GM21381 (cell line): ENCODE measurements at regions not wholly inside any gene's neighbourhood (a gene's known extent, or its start where the extent isn't known, plus 50 kb on each side); places are given as distances from the start of the nearest gene placed in this dataset.
"Not testable (repeated sequence)": the region's sequence is repeated elsewhere in the genome, so short reads cannot be mapped to it uniquely, and the experiment has no call there.

Source experiments
- ATAC-seq: cut with Tn5 transposase; IDR thresholded peaks from one replicate; pipeline ENCODE4 v1.9.1; 2021; ENCODE audit warnings: mild to moderate bottlenecking, moderate library complexity; ENCODE audit not compliant: unreplicated experiment

- no peak for ATAC-seq
Measured at GRCh38 chrX:148080593-148080992, 99.5 kb downstream of the FMR1NB start.

DNA sequence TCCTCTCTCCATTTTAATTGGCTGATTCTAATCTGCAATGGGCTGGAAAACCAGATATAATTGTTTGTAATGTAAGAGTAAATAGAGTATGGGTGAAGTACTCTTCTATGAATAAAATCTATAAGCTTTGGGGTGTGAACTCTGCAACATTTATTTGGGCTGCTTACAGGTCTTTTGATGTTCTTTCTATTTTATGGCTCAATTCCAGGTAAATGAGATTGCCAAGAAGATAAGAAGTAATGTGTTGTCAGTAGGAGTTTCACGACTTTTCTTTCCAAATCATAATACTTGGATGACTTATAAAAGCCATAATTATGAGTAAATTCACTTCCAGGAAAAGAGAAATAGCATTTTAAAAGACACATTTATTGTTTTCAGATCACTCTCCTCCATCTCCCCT lies 103.5 kb downstream of the FMR1NB start:
- no peak for ATAC-seq

- ATAC-seq, result no peak
Measured at GRCh38 chrX:148120151-148120550, 139.0 kb downstream of the FMR1NB start.

- ATAC-seq, result no peak
Measured at GRCh38 chrX:148120999-148121623, 140.0 kb downstream of the FMR1NB start.

DNA sequence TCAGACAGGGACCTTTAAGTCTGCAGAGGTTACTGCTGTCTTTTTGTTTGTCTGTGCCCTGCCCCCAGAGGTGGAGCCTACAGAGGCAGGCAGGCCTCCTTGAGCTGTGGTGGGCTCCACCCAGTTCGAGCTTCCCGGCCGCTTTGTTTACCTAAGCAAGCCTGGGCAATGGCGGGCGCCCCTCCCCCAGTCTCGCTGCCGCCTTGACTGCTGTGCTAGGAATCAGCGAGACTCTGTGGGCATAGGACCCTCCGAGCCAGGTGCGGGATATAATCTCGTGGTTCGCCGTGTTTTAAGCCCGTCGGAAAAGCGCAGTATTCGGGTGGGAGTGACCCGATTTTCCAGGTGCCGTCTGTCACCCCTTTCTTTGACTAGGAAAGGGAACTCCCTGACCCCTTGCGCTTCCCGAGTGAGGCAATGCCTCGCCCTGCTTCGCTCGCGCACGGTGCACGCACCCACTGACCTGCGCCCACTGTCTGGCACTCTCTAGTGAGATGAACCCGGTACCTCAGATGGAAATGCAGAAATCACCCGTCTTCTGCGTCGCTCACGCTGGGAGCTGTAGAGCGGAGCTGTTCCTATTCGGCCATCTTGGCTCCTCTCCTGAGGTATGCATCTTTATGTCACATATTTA lies 147.9 kb downstream of the FMR1NB start:
- ATAC-seq, result not testable (repeated sequence)

GRCh38 chrX:148133105-148133725 lies 152.1 kb downstream of the FMR1NB start:
- no peak for ATAC-seq

DNA sequence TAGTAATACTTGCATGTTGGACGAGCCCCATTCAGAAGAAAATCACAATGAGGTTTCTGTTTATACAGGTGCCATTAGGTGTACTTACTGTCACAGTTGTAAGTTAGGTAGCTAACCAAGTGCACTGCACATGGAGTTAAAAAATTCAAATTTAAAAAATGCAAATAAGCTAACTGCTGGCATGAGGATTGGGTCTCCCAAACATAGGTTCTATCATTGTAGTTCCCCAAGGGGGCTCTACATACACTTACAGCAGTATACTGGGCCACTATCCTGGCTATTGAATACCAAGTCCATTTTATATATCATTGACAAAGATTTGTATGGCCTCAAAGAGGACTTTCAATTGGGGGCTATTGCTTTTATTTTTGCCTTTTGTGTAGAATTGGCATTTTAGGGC lies 153.4 kb downstream of the FMR1NB start:
- no peak for ATAC-seq

DNA sequence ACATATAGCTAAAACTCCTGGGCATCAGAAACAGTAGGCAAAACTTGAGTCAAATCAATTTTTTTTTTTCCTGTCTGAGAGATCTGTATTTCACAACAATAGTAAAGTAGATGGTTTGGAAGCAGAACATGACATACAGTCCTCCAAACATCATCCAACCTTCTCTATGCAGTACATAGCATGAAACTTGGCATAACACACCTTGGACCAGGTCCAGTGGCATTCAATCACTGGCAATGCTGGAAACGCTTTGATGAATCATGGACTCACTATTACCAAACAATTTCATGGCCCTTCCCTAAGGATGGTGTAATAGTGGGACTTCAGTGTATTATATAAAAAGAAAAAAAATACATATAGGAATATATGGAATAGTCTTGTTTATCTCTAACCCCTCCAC lies 154.6 kb downstream of the FMR1NB start:
- ATAC-seq, result no peak

DNA sequence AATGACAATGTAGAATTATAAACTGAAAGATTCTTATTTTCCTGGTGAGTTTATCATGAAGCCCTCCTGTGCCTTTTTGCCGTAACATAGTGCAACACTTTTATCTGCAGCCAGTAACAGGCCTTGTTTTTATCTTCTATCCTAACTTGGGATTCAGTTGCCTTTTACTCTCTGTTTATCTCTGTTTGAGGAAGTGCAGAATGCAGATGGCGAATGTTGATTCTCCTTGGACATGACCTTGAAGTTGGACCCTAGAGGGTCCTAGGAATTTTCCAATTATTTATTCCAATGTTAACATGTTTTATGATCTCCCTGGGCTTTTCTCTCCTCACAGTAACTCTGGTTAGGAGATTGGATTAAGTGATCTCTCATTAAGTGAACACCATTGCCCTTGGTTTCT lies 165.0 kb downstream of the FMR1NB start:
- ATAC-seq, result no peak

DNA sequence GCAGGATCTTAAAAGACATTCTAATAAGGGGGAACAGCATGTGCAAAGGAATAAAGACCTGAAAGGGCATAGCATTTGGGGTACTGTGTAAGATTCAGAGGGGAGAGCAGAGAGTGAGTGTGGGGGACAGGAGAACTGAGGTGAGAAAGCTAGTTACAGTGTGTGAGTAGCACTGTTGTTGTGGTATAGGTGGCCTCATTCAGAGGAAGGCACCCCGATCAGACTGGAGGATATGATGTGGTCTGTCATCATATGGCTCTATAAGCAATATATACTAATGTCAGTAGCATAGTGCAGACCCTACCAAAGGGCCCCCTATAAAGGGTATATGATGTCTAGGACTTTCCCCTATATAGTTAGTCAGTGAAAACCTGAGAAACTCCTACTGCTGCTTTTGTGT lies 175.8 kb downstream of the FMR1NB start:
- no peak for ATAC-seq

DNA sequence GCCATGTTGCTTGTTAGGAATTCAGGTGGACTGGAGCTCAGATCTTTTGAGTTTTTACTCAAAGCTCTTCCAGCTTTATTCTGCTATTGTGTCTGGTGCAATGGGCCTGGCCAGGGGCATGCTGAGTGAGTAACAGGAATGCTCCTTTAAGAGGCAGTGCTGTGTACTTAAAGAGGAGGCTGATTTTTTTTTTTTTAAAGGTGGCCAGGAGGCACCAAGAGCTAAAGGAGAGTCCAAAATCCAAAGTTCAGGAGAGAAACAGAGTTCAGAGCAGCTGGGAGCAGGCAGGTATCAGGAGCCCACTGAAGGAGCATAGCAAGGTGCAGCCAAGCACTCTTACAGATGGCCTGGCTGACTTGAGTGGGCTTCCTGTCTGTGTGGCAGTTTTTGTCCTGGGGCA lies 178.7 kb downstream of the FMR1NB start:
- no peak for ATAC-seq

DNA sequence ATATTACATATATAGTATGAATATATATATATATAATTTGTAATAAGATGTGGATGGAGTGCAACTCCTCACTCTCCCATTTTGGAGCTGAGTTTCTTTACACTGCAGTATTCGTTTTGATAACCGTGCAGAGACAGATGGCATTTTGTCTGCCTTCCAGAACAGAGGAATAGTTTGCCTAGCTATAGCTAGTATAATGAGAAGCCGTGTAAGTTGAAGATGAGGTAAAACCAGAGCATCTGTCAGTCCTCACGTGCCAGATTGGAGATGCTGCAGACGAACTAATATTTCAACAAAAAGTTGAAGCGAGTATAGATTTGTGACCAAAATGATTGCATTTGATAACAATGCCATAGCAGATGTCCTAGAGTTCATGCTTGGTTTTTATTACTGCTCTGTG lies 180.6 kb downstream of the FMR1NB start:
- no peak for ATAC-seq

GRCh38 chrX:148185631-148186030 lies 204.5 kb downstream of the FMR1NB start:
- no peak for ATAC-seq

DNA sequence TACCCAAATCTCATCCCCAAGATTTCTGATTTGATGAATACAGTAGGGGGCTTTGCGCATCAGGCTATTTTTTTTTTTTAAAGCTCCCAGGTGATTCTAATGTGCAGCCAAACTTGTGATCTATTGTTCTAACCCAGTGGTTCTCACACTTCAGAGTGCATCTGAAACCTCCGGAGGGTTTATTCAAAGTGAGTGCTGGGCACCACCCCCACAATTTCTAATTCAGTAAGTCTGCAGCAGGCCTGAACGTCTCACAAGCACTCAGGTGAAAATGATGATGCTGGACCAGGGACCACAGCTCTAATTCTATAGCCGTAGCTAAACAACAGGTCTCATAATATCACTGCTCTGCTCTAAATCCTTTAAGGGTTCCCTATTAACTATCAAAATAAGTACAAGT lies 211.4 kb downstream of the FMR1NB start:
- ATAC-seq, result no peak

GRCh38 chrX:148193759-148194158 lies 212.6 kb downstream of the FMR1NB start:
- no peak for ATAC-seq

DNA sequence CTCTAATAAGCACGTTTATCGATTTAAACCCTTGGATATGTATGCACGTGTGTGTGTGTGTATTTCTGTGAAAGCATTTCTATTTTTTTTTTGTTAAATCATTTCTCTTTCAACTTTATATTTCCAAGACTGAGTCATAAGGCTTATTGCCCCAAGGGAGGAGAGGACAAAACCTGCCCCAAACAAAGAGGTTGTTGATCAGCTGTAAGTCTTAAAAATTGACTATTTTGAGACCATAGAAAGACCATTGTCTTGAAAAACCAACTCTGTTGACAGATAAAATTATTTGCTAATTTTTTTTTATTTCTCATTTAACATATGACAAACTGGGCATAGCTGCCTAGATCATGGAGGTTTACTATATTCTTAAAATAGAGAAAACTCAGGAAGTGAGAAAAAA lies 222.4 kb downstream of the FMR1NB start:
- ATAC-seq, result no peak

DNA sequence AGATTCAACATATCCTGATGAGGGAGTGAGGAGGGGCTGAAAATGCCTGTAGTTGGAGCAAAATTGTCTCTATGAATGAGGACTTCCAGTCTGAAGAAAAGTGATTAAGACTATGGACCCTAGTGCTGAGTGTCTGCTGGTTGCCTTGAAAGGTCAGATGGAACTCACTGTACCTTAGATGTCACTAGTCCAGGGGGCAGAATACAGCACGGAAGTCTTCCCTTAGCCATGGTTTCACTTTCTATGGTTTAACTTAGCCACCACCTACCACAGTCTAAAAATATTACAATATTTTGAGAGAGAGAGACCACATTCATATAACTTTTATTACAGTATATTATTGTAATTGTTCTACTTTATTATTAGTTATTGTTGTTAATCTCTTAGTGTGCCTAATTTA lies 223.1 kb downstream of the FMR1NB start:
- ATAC-seq, result no peak

- ATAC-seq, result no peak
Measured at GRCh38 chrX:148214786-148215185, 233.6 kb downstream of the FMR1NB start.

- ATAC-seq, result no peak
Measured at GRCh38 chrX:148215726-148216125, 234.6 kb downstream of the FMR1NB start.

DNA sequence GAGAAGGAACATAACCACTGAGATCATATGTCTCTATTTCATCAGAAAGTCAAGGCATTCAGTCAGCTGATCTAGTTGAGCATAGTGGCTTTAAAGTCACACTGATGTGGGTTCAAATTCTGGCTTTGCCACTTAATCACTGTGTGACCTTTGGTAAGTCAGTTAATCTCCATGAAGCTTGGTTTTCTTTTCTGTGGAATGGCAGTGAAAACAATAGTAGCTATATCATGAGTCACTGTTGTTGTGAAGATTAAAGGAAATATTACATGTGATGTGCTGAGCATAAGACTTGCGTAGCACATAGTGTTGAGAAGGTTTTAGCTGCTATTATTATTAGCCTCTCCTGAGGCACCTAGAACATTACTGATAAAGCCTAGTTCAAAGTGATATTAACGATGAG lies 242.2 kb downstream of the FMR1NB start:
- no peak for ATAC-seq

DNA sequence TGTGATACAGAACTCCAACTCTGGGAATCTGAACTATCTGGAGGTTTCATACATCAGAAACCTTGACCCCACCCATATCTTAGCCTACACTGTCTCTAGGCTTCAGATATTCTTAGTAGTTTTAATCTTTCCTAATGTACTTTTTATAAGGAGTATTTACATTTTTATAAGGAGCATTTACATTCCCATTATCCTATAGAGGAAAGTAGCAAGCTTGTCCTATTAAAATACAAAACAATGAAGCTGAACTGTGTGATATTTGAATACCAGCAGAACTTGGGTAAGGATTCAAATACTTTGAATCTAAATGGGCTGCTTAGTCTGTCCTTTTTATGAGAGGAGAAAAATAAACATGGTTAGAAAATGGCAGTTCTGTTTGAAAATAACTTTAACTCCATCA lies 247.4 kb downstream of the FMR1NB start:
- no peak for ATAC-seq

GRCh38 chrX:148229801-148230303 lies 248.7 kb downstream of the FMR1NB start:
- ATAC-seq, result no peak
